Suprapubic skin (tissue), 4 donors: ENCODE measurements at regions not wholly inside any gene's neighbourhood (a gene's known extent, or its start where the extent isn't known, plus 50 kb on each side); places are given as distances from the start of the nearest gene placed in this dataset.

Experiments
- DNase-seq, 2 donors: peaks; one replicate each; pipeline ENCODE4 v3.0.0-alpha.2; 2019; ENCODE audit warnings: low spot score in 2 of 2
- H3K27ac ChIP-seq: fragments of 200-600 bp; sonication (generic); one replicate; pipeline ENCODE4 v1.5.1; 2019
- H3K27me3 ChIP-seq: fragments of 200-600 bp; sonication (generic); one replicate; pipeline ENCODE4 v1.5.1; 2019
- H3K36me3 ChIP-seq: fragments of 200-600 bp; sonication (generic); one replicate; pipeline ENCODE4 v1.5.1; 2019
- H3K4me1 ChIP-seq: fragments of 200-600 bp; sonication (generic); one replicate; pipeline ENCODE4 v1.5.1; 2019
- H3K4me3 ChIP-seq: fragments of 200-600 bp; sonication (generic); one replicate; pipeline ENCODE4 v1.5.1; 2019; ENCODE audit warnings: mild to moderate bottlenecking
- H3K9me3 ChIP-seq: fragments of 200-600 bp; sonication (generic); one replicate; pipeline ENCODE4 v1.5.1; 2019
- EP300 ChIP-seq: sonication (generic); formaldehyde crosslinking; IDR thresholded peaks from one replicate; pipeline ENCODE4 v1.6.1; 2017; ENCODE audit warnings: antibody characterized with exemption
- POLR2A ChIP-seq, 2 donors: fragments of 450-650 bp; IDR thresholded peaks; one replicate each; pipeline ENCODE4 v1.6.1; 2017; ENCODE audit warnings: antibody characterized with exemption in 2 of 2, mild to moderate bottlenecking in 2 of 2, moderate library complexity in 2 of 2
- POLR2AphosphoS5 ChIP-seq, 3 donors: sonication (generic); formaldehyde crosslinking; IDR thresholded peaks; one replicate each; pipeline ENCODE4 v1.6.1; 2017; ENCODE audit warnings: antibody characterized with exemption in 3 of 3
- WGBS: methylation state at CpG from one replicate; pipeline ENCODE4 v1.1.5; 2018; 5-methylcytosine and 5-hydroxymethylcytosine counted together
- TF ChIP-seq, protein P1 (sequence below), 2 donors: fragments of 200-600 bp in 1 of 2; fragments of 450-650 bp in 1 of 2; sonication (generic) in 1 of 2; IDR thresholded peaks; one replicate each; pipeline ENCODE4 v1.5.1; 2016 to 2019; ENCODE audit warnings: antibody characterized with exemption in 2 of 2, mild to moderate bottlenecking in 1 of 2, moderate library complexity in 1 of 2

DNA sequence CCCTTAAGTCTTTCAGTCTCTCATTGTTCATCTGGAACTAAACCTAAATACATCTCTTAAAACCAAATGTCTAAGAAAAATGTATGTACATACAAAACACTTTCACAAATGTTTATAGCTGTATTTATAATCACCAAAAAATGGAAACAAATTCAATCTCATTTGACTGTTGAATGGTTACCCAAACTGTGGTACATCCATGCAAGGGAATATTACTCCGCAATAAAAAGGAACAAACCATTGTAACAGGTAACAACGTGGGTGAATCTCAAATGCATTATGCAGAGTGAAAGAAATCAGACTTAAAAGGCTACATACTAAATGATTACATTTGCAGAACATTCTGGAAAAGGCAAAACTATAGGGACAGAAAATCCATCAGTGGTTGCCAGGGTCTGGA is 425.2 kb downstream of the COG6 start:
- H3K9me3 ChIP-seq: no peaks in the 10 kb centered on the region
- no peak overlapping the region for H3K27ac ChIP-seq
- DNase-seq: no peak
- H3K4me3 ChIP-seq: no peak overlapping the region
- no peaks in the 10 kb centered on the region for H3K27me3 ChIP-seq
- 89% methylated on average over 2 of the region's 2 CpGs for WGBS
- no peak for TF ChIP-seq POLR2AphosphoS5 (IDR thresholded peaks at IDR 0.05)
- TF ChIP-seq POLR2A (IDR thresholded peaks at IDR 0.05): no peak
- no peak for TF ChIP-seq EP300
- TF ChIP-seq, protein P1, sequence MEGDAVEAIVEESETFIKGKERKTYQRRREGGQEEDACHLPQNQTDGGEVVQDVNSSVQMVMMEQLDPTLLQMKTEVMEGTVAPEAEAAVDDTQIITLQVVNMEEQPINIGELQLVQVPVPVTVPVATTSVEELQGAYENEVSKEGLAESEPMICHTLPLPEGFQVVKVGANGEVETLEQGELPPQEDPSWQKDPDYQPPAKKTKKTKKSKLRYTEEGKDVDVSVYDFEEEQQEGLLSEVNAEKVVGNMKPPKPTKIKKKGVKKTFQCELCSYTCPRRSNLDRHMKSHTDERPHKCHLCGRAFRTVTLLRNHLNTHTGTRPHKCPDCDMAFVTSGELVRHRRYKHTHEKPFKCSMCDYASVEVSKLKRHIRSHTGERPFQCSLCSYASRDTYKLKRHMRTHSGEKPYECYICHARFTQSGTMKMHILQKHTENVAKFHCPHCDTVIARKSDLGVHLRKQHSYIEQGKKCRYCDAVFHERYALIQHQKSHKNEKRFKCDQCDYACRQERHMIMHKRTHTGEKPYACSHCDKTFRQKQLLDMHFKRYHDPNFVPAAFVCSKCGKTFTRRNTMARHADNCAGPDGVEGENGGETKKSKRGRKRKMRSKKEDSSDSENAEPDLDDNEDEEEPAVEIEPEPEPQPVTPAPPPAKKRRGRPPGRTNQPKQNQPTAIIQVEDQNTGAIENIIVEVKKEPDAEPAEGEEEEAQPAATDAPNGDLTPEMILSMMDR (IDR thresholded peaks at IDR 0.05): no peak
- H3K4me1 ChIP-seq: no peaks in the 10 kb centered on the region
- no peaks in the 10 kb centered on the region for H3K36me3 ChIP-seq

DNA sequence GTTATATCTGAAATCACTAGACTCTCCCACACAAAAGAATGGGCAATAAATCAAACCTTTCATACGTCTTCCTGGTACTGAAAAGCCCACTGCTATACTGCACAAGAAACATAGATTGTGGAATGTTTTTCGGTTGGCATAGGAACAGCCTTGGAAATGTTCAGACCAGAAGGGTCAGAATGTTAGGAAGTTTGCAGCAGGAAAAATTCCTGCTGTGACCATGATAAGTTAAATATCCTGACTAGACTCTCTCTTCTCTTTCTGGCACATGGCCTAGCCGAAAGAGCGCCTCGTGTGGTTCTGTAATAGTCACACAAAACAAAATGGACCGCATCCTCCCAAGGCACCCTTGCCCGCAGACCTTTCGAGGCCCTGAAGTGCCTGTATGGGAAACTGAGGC is 427.2 kb downstream of the COG6 start:
- TF ChIP-seq POLR2AphosphoS5 (IDR thresholded peaks at IDR 0.05): no peak
- no peak for TF ChIP-seq POLR2A (IDR thresholded peaks at IDR 0.05)
- TF ChIP-seq, protein P1 (IDR thresholded peaks at IDR 0.05): no peak
- Histone ChIP-seq H3K4me1 (no peaks in the 10 kb centered on the region), H3K9me3 (no peaks in the 10 kb centered on the region), H3K27me3 (no peaks in the 10 kb centered on the region), H3K4me3 (no peak overlapping the region), H3K27ac (no peak overlapping the region), H3K36me3 (no peaks in the 10 kb centered on the region)
- no peak for DNase-seq
- WGBS: 80% methylated on average over 8 of the region's 8 CpGs

DNA sequence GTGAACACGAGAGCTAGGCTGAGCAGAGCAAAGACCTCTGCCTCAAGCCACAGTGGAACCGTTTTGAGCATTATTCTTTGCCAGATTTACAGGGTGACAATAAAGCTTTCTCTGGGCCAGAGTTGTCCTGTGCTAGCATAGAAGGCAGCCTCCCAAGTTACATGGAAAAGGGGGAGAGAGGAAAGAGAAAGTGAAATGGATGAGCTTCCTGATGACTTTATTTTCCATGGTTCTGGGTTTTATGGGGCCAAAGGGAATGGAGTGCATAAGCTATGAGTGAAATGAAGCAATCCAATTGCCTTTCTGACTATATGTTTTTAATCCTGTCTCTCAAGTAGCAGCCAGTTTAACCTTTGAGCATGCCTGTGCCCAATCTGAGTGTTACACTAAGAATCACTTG is 428.4 kb downstream of the COG6 start:
- Histone ChIP-seq H3K9me3 (no peaks in the 10 kb centered on the region), H3K4me3 (no peak overlapping the region), H3K4me1 (no peaks in the 10 kb centered on the region), H3K36me3 (no peaks in the 10 kb centered on the region), H3K27ac (no peak overlapping the region), H3K27me3 (no peaks in the 10 kb centered on the region)
- TF ChIP-seq POLR2A (IDR thresholded peaks at IDR 0.05) (no peak), EP300 (no peak), POLR2AphosphoS5 (IDR thresholded peaks at IDR 0.05) (no peak)
- TF ChIP-seq, protein P1 (IDR thresholded peaks at IDR 0.05): no peak
- 77% methylated on average over 2 of the region's 2 CpGs for WGBS
- DNase-seq: no peak

DNA sequence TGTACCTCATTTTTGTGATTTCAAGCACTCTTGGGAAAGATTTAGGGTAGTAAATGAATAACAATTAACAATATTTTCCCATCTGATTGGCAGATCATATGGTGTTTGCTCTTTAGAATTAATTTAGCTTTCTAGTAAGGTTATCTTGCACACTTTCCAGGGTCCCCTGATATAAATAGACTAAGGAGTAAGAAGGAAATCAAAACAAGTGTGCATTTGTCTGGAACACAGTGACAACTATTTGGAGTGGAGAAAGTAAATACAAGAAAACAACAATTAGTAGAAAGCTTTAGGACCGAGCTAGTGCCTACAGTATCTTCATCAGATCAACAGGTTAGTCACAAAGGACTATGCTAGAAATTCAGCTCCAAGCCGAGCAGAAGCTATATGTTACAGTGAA is 429.5 kb downstream of the COG6 start:
- Histone ChIP-seq H3K9me3 (no peaks in the 10 kb centered on the region), H3K4me1 (no peaks in the 10 kb centered on the region), H3K4me3 (no peak overlapping the region), H3K27ac (no peak overlapping the region), H3K36me3 (no peaks in the 10 kb centered on the region), H3K27me3 (no peaks in the 10 kb centered on the region)
- 92% methylated on average over 2 of the region's 2 CpGs for WGBS
- TF ChIP-seq, protein P1 (IDR thresholded peaks at IDR 0.05): no peak
- TF ChIP-seq EP300: no peak
- no peak for TF ChIP-seq POLR2AphosphoS5 (IDR thresholded peaks at IDR 0.05)
- TF ChIP-seq POLR2A (IDR thresholded peaks at IDR 0.05): no peak
- DNase-seq: no peak

DNA sequence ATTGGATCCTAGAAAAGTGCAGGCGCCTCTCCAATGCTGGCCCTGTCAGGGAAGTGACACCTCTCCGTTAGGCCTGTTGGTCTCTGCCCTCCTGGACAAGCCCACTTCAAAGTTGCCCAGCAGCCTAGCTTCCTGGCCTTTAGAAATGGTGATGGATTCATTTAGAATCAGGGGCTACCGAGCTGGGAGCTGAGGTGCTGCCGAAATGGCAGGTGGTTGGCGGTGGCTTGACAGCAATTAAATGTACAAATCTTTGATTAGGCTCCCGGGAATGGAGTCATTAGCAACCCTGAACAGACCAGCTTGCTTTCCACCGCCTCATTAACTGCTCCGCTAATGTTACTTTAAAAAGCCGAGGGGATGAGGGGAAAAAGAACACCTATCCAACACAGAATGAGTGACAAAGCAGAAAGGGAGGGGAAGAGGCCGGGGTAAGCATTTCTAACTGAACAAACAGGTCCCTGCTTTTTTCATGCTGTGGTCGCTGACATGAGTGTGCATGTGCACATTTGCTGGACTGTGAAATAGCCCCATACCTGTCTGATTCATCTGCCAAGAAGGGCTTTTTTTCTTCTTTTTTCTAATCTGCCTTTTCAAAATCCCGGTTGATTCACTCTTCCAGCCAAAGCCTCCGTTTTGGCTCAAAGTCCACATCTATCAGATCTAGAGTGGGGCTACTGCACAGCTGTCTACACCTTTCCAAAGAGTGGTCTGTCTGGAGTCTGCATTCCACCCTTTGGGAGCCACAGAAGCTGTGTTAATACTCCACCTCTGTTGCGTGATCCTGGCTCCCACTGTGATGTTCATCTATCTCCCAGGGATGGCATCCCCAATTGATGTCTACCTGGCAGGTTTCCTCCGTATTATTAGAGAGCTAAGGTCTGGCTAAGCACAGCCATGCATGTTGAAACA is 431.9 kb downstream of the COG6 start:
- H3K9me3 ChIP-seq: no peaks in the 10 kb centered on the region
- DNase-seq: no peak
- no peaks in the 10 kb centered on the region for H3K36me3 ChIP-seq
- no peaks in the 10 kb centered on the region for H3K4me1 ChIP-seq
- WGBS: 65% methylated on average over 15 of the region's 15 CpGs
- no peaks in the 10 kb centered on the region for H3K27me3 ChIP-seq
- TF ChIP-seq, protein P1 (IDR thresholded peaks at IDR 0.05): no peak
- TF ChIP-seq EP300 (no peak), POLR2A (IDR thresholded peaks at IDR 0.05) (no peak), POLR2AphosphoS5 (IDR thresholded peaks at IDR 0.05) (no peak)
- no peak overlapping the region for H3K27ac ChIP-seq
- H3K4me3 ChIP-seq: no peak overlapping the region
